Activated T-helper 17 cell treated with anti-CD3 and anti-CD28 coated beads, Interleukin-2, amount 50 U/mL, for 72 hours (primary cell): ENCODE measurements at regions not wholly inside any gene's neighbourhood (a gene's known extent, or its start where the extent isn't known, plus 50 kb on each side); places are given as distances from the start of the nearest gene placed in this dataset.
"Not testable (repeated sequence)": the region's sequence is repeated elsewhere in the genome, so short reads cannot be mapped to it uniquely, and the experiment has no call there.

Source experiments
- ATAC-seq: fragments of 150-1000 bp; cut with Tn5 transposase; replicated peaks from 2 replicates; pipeline ENCODE4 v1.10.0; 2021; ENCODE audit warnings: mild to moderate bottlenecking, moderate library complexity
- H3K27ac Mint-ChIP-seq: one replicate; pipeline ENCODE4 v1.8.0; 2022; ENCODE audit warnings: mixed read lengths
- H3K27me3 Mint-ChIP-seq: one replicate; pipeline ENCODE4 v1.8.0; 2022; ENCODE audit warnings: mixed read lengths
- H3K36me3 Mint-ChIP-seq: one replicate; pipeline ENCODE4 v1.8.0; 2022; ENCODE audit warnings: low read depth, mild to moderate bottlenecking, mixed read lengths
- H3K4me1 Mint-ChIP-seq: one replicate; pipeline ENCODE4 v1.8.0; 2022; ENCODE audit warnings: mixed read lengths
- H3K4me3 Mint-ChIP-seq: one replicate; pipeline ENCODE4 v1.8.0; 2022; ENCODE audit warnings: mild to moderate bottlenecking, mixed read lengths
- H3K9me3 Mint-ChIP-seq: one replicate; pipeline ENCODE4 v1.8.0; 2022; ENCODE audit warnings: mixed read lengths

GRCh38 chr5:21013237-21013636, 1025.2 kb upstream of the CDH18 start:
- Mint-ChIP-seq H3K9me3 (peaks cover 14% of the 10 kb centered on the region), H3K27ac (no peak overlapping the region), H3K27me3 (no peaks in the 10 kb centered on the region), H3K4me3 (no peak overlapping the region), H3K36me3 (no peaks in the 10 kb centered on the region), H3K4me1 (no peaks in the 10 kb centered on the region)
- no peak for ATAC-seq

GRCh38 chr5:21007781-21008180, 1019.8 kb upstream of the CDH18 start:
- Mint-ChIP-seq H3K36me3 (no peaks in the 10 kb centered on the region), H3K4me1 (no peaks in the 10 kb centered on the region), H3K27ac (no peak overlapping the region), H3K9me3 (peaks cover 11% of the 10 kb centered on the region), H3K27me3 (no peaks in the 10 kb centered on the region), H3K4me3 (no peak overlapping the region)
- ATAC-seq, result no peak

DNA sequence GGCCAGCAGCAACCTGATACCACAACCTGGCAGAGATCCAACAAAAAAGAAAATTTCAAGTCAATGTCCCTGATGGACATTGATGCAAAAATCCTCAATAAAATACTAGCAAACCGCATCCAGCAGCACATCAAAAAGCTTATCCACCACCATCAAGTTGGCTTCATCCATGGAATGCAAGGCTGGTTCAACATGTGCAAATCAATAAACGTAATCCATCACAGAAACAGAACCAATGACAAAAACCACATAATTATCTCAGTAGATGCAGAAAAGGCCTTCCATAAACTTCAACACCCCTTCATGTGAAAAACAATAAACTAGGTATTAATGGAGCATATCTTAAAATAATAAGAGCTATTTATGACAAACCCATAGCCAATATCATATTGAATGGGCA, 1000.9 kb upstream of the CDH18 start:
- not testable (repeated sequence) for H3K36me3 Mint-ChIP-seq, H3K4me1 Mint-ChIP-seq, ATAC-seq, H3K27ac Mint-ChIP-seq, H3K4me3 Mint-ChIP-seq, H3K27me3 Mint-ChIP-seq
- H3K9me3 Mint-ChIP-seq, result peaks cover 22% of the 10 kb centered on the region

GRCh38 chr5:20985754-20986153, 997.8 kb upstream of the CDH18 start:
- H3K27ac Mint-ChIP-seq, result no peak overlapping the region
- H3K9me3 Mint-ChIP-seq, result peaks cover 20% of the 10 kb centered on the region
- H3K36me3 Mint-ChIP-seq, result no peaks in the 10 kb centered on the region
- H3K27me3 Mint-ChIP-seq, result no peaks in the 10 kb centered on the region
- ATAC-seq, result no peak
- H3K4me3 Mint-ChIP-seq, result no peak overlapping the region
- H3K4me1 Mint-ChIP-seq, result no peaks in the 10 kb centered on the region

DNA sequence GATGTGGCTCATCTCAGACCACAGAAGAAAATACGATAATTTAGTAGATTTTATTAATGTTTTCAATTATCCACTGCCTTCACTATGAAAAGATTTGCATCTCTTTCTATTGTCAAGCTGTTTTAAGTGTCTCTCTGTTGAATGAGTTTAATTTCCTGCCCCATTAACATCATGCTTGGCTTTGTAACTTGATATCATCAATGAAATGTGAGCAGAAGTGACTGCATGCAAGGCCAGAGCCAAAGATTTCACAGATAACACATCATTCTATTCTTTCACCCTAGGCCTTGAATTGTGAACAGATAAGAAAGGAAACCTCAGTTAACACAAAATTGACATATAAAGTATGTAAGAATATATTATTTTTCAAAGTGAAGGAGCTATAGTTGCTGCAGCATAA, 986.4 kb upstream of the CDH18 start:
- no peaks in the 10 kb centered on the region for H3K9me3 Mint-ChIP-seq
- no peaks in the 10 kb centered on the region for H3K27me3 Mint-ChIP-seq
- no peak for ATAC-seq
- H3K36me3 Mint-ChIP-seq, result no peaks in the 10 kb centered on the region
- H3K4me1 Mint-ChIP-seq, result no peaks in the 10 kb centered on the region
- no peak overlapping the region for H3K4me3 Mint-ChIP-seq
- no peak overlapping the region for H3K27ac Mint-ChIP-seq

- ATAC-seq, result no peak
- H3K9me3 Mint-ChIP-seq, result no peaks in the 10 kb centered on the region
- no peak overlapping the region for H3K4me3 Mint-ChIP-seq
- no peaks in the 10 kb centered on the region for H3K27me3 Mint-ChIP-seq
- H3K27ac Mint-ChIP-seq, result no peak overlapping the region
- H3K36me3 Mint-ChIP-seq, result no peaks in the 10 kb centered on the region
- H3K4me1 Mint-ChIP-seq, result no peaks in the 10 kb centered on the region
Measured at GRCh38 chr5:20972419-20972925, 984.5 kb upstream of the CDH18 start.

- no peaks in the 10 kb centered on the region for H3K4me1 Mint-ChIP-seq
- no peak overlapping the region for H3K4me3 Mint-ChIP-seq
- peaks cover 13% of the 10 kb centered on the region for H3K9me3 Mint-ChIP-seq
- no peaks in the 10 kb centered on the region for H3K27me3 Mint-ChIP-seq
- ATAC-seq, result no peak
- no peak overlapping the region for H3K27ac Mint-ChIP-seq
- no peaks in the 10 kb centered on the region for H3K36me3 Mint-ChIP-seq
Measured at GRCh38 chr5:20959347-20959746, 971.3 kb upstream of the CDH18 start.

DNA sequence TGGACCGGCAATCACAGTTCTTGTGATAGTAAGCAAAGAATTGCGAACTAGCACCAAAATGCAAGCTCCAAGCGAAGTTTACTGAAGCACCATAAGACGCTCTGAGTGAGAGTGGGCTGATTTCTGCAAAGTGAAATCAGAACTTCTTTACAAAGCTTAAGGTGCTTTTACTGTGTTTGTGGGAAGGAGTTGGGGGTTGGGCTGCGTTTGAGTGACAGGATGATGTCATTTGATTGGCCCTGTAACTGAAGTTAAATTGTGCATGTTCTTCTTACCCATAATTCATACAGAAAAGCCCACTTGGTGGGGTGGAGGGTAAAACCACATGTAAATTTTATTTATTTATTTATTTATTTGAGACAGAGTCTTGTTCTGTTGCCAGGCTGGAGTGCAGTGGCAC, 970.6 kb upstream of the CDH18 start:
- Mint-ChIP-seq H3K4me1 (no peaks in the 10 kb centered on the region), H3K27me3 (no peaks in the 10 kb centered on the region), H3K27ac (no peak overlapping the region), H3K36me3 (no peaks in the 10 kb centered on the region), H3K4me3 (no peak overlapping the region), H3K9me3 (peaks cover 9% of the 10 kb centered on the region)
- no peak for ATAC-seq

GRCh38 chr5:20956134-20956533, 968.1 kb upstream of the CDH18 start:
- H3K36me3 Mint-ChIP-seq, result no peaks in the 10 kb centered on the region
- H3K27me3 Mint-ChIP-seq, result no peaks in the 10 kb centered on the region
- H3K27ac Mint-ChIP-seq, result no peak overlapping the region
- ATAC-seq, result no peak
- no peak overlapping the region for H3K4me3 Mint-ChIP-seq
- no peaks in the 10 kb centered on the region for H3K4me1 Mint-ChIP-seq
- H3K9me3 Mint-ChIP-seq, result peaks cover 4% of the 10 kb centered on the region

GRCh38 chr5:20949636-20950035, 961.6 kb upstream of the CDH18 start:
- ATAC-seq, result no peak
- no peaks in the 10 kb centered on the region for H3K36me3 Mint-ChIP-seq
- no peak overlapping the region for H3K4me3 Mint-ChIP-seq
- H3K4me1 Mint-ChIP-seq, result no peaks in the 10 kb centered on the region
- H3K27ac Mint-ChIP-seq, result no peak overlapping the region
- H3K9me3 Mint-ChIP-seq, result peaks cover 13% of the 10 kb centered on the region
- H3K27me3 Mint-ChIP-seq, result no peaks in the 10 kb centered on the region

GRCh38 chr5:20943183-20943971, 955.4 kb upstream of the CDH18 start:
- H3K36me3 Mint-ChIP-seq, ATAC-seq, H3K9me3 Mint-ChIP-seq, H3K27ac Mint-ChIP-seq, H3K27me3 Mint-ChIP-seq, H3K4me3 Mint-ChIP-seq, H3K4me1 Mint-ChIP-seq: not testable (repeated sequence)

GRCh38 chr5:20942603-20943002, 954.6 kb upstream of the CDH18 start:
- not testable (repeated sequence) for H3K36me3 Mint-ChIP-seq, ATAC-seq, H3K27me3 Mint-ChIP-seq, H3K9me3 Mint-ChIP-seq, H3K27ac Mint-ChIP-seq, H3K4me1 Mint-ChIP-seq, H3K4me3 Mint-ChIP-seq

GRCh38 chr5:20940786-20941185, 952.8 kb upstream of the CDH18 start:
- H3K9me3 Mint-ChIP-seq, H3K36me3 Mint-ChIP-seq, H3K27me3 Mint-ChIP-seq, ATAC-seq, H3K4me1 Mint-ChIP-seq, H3K27ac Mint-ChIP-seq, H3K4me3 Mint-ChIP-seq: not testable (repeated sequence)

DNA sequence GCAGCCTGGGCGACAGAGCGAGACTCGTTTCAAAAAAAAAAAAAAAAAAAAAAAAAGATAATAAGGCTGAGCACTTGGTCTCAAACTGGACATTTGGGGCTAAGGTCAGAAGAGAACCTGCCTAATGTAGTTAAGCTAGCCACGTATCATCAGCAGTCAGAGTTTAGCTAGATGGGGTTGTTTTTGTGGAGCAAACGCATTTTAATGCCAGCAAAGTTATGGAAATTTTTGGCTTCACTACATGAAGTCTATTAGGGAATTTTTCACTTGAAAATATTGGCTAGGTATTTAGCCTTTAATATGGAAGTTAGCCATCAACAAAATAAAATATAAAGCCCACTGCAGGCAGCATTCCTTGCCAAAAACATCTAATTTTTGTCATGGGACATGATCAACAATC, 902.9 kb upstream of the CDH18 start:
- H3K27me3 Mint-ChIP-seq, ATAC-seq, H3K36me3 Mint-ChIP-seq, H3K9me3 Mint-ChIP-seq, H3K27ac Mint-ChIP-seq, H3K4me1 Mint-ChIP-seq, H3K4me3 Mint-ChIP-seq: not testable (repeated sequence)

- not testable (repeated sequence) for ATAC-seq, H3K36me3 Mint-ChIP-seq, H3K27ac Mint-ChIP-seq, H3K9me3 Mint-ChIP-seq, H3K4me1 Mint-ChIP-seq, H3K4me3 Mint-ChIP-seq, H3K27me3 Mint-ChIP-seq
Measured at GRCh38 chr5:20875726-20876125, 887.7 kb upstream of the CDH18 start.

DNA sequence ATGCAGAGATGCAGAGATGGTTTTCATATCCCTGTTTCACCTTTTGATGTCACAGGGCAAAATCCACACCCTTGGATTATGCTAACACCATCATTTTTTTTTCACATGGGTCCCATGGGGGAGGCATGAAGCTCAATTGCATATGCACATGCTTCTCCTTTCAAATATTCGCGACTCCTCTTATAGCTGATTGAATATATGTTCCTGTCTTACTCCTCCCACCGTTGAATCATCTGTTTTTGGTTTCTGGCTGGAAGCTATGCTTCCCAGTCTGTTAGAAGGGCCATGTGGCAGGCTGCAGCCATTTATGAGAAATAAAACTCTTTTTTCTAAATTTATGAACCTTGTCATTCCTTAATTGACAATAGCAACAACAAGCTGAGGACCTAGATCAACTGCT, 877.9 kb upstream of the CDH18 start:
- H3K4me3 Mint-ChIP-seq, ATAC-seq: not testable (repeated sequence)

More for the DNA sequence above, 877.9 kb upstream of the CDH18 start:
- H3K9me3 Mint-ChIP-seq, H3K4me1 Mint-ChIP-seq, H3K36me3 Mint-ChIP-seq, H3K27ac Mint-ChIP-seq, H3K27me3 Mint-ChIP-seq: not testable (repeated sequence)
